Upper lobe of left lung (tissue), 6 donors: ENCODE measurements at regions not wholly inside any gene's neighbourhood (a gene's known extent, or its start where the extent isn't known, plus 50 kb on each side); places are given as distances from the start of the nearest gene placed in this dataset.

Experiments
- ATAC-seq, 2 donors: fragments of 200-7000 bp; cut with Tn5 transposase; one replicate each; pipeline ENCODE4 v1.9.1; 2022; ENCODE audit warnings: mild to moderate bottlenecking in 2 of 2, moderate library complexity in 2 of 2; ENCODE audit not compliant: low FRiP score in 2 of 2
- DNase-seq, 2 donors: peaks; one replicate each; pipeline ENCODE4 v3.0.0-alpha.2; 2019 to 2020
- H3K27ac ChIP-seq, 4 donors: fragments of 200-600 bp; sonication (generic); one replicate each; pipeline ENCODE4 v1.5.1; 2016 to 2019
- H3K27me3 ChIP-seq, 4 donors: fragments of 200-600 bp; sonication (generic); one replicate each; pipeline ENCODE4 v1.5.1; 2017 to 2019
- H3K36me3 ChIP-seq, 4 donors: fragments of 200-600 bp; sonication (generic); one replicate each; pipeline ENCODE4 v1.5.1; 2016 to 2019
- H3K4me1 ChIP-seq, 4 donors: fragments of 200-600 bp; sonication (generic); one replicate each; pipeline ENCODE4 v1.5.1; 2018 to 2019
- H3K4me3 ChIP-seq, 4 donors: fragments of 200-600 bp; sonication (generic); one replicate each; pipeline ENCODE4 v1.5.1; 2017 to 2019; ENCODE audit warnings: mild to moderate bottlenecking in 2 of 4, moderate library complexity in 1 of 4
- H3K9me3 ChIP-seq, 4 donors: fragments of 200-600 bp; sonication (generic); one replicate each; pipeline ENCODE4 v1.5.1; 2018 to 2019
- CTCF ChIP-seq, 6 experiments: fragments of 450-650 bp in 4 of 6; fragments of 200-600 bp in 2 of 6; sonication (generic) in 2 of 6; IDR thresholded peaks; one replicate each; pipeline ENCODE4 v1.5.1; 2016 to 2019; ENCODE audit warnings: antibody characterized with exemption in 6 of 6
- EP300 ChIP-seq, 4 donors: sonication (generic); formaldehyde crosslinking; IDR thresholded peaks; one replicate each; pipeline ENCODE4 v1.5.1; 2017; ENCODE audit warnings: antibody characterized with exemption in 4 of 4, control low read depth in 2 of 4
- POLR2A ChIP-seq, 4 donors: fragments of 450-650 bp; IDR thresholded peaks; one replicate each; pipeline ENCODE4 v1.5.1; 2016 to 2017; ENCODE audit warnings: antibody characterized with exemption in 4 of 4, mild to moderate bottlenecking in 2 of 4
- POLR2AphosphoS5 ChIP-seq, 2 donors: sonication (generic); formaldehyde crosslinking; IDR thresholded peaks; one replicate each; pipeline ENCODE4 v1.5.1; 2017; ENCODE audit warnings: antibody characterized with exemption in 2 of 2
- WGBS, 2 donors: methylation state at CpG; one replicate each; pipeline ENCODE4 v1.1.5; 2017 to 2018; 5-methylcytosine and 5-hydroxymethylcytosine counted together
- donor health status: DM: no; HTN: no; CAD: no; lungs with moderate emphysema.
- donor health status: DM: no; HTN: yes; CAD: no; lungs with severe emphysema.

GRCh38 chr1:185446131-185446530, 129.1 kb upstream of the IVNS1ABP start:
- DNase-seq, result no peak
- H3K9me3 ChIP-seq, result no peaks in the 10 kb centered on the region

GRCh38 chr1:185445594-185445993, 128.6 kb upstream of the IVNS1ABP start:
- Histone ChIP-seq H3K4me3 (no peak overlapping the region), H3K27me3 (no peaks in the 10 kb centered on the region), H3K4me1 (peaks cover 0 to 4% (median 0%) of the 10 kb centered on the region in 4 donors), H3K36me3 (no peaks in the 10 kb centered on the region), H3K27ac (no peak overlapping the region), H3K9me3 (no peaks in the 10 kb centered on the region)
- 86 to 88% methylated on average over 2 of the region's 2 CpGs for WGBS, 2 donors
- no peak for TF ChIP-seq POLR2AphosphoS5 (IDR thresholded peaks at IDR 0.05)
- no peak for TF ChIP-seq CTCF (IDR thresholded peaks at IDR 0.05)
- no peak for TF ChIP-seq EP300 (IDR thresholded peaks at IDR 0.05)
- DNase-seq, result no peak
- no peak for ATAC-seq

More at GRCh38 chr1:185446131-185446530, 129.1 kb upstream of the IVNS1ABP start:
- no peak for ATAC-seq
- no peak for TF ChIP-seq CTCF (IDR thresholded peaks at IDR 0.05)
- no peak for TF ChIP-seq POLR2A (IDR thresholded peaks at IDR 0.05)
- no peak for TF ChIP-seq POLR2AphosphoS5 (IDR thresholded peaks at IDR 0.05)
- no peak for TF ChIP-seq EP300 (IDR thresholded peaks at IDR 0.05)
- H3K27me3 ChIP-seq, result no peaks in the 10 kb centered on the region
- H3K4me1 ChIP-seq, result peaks cover 0 to 3% (median 0%) of the 10 kb centered on the region in 4 donors
- H3K27ac ChIP-seq, result no peak overlapping the region
- H3K36me3 ChIP-seq, result no peaks in the 10 kb centered on the region
- no peak overlapping the region for H3K4me3 ChIP-seq

- Histone ChIP-seq H3K36me3 (no peaks in the 10 kb centered on the region), H3K27ac (no peak overlapping the region), H3K27me3 (no peaks in the 10 kb centered on the region), H3K9me3 (no peaks in the 10 kb centered on the region), H3K4me1 (peaks cover 0 to 6% (median 2%) of the 10 kb centered on the region in 4 donors), H3K4me3 (no peak overlapping the region)
- TF ChIP-seq CTCF (IDR thresholded peaks at IDR 0.05) (no peak), POLR2AphosphoS5 (IDR thresholded peaks at IDR 0.05) (no peak)
- 86 to 91% methylated on average over 7 to 8 of the region's 8 CpGs for WGBS, 2 donors
- no peak for ATAC-seq
- no peak for DNase-seq
These were observed 127.6 kb upstream of the IVNS1ABP start for GRCh38 chr1:185444676-185445075.

- WGBS, 2 donors, result 85% methylated on average over 2 of the region's 2 CpGs
- Histone ChIP-seq H3K27me3 (no peaks in the 10 kb centered on the region), H3K9me3 (no peaks in the 10 kb centered on the region), H3K4me3 (no peak overlapping the region), H3K27ac (no peak overlapping the region), H3K36me3 (no peaks in the 10 kb centered on the region), H3K4me1 (peaks cover 0 to 10% (median 2%) of the 10 kb centered on the region in 4 donors)
- DNase-seq (no peak), ATAC-seq (no peak)
- no peak for TF ChIP-seq CTCF (IDR thresholded peaks at IDR 0.05)
- no peak for TF ChIP-seq POLR2AphosphoS5 (IDR thresholded peaks at IDR 0.05)
- TF ChIP-seq EP300 (IDR thresholded peaks at IDR 0.05), result no peak
- TF ChIP-seq POLR2A (IDR thresholded peaks at IDR 0.05), result no peak
These were observed 125.0 kb upstream of the IVNS1ABP start for GRCh38 chr1:185442050-185442449.

- Histone ChIP-seq H3K4me3 (no peak overlapping the region), H3K4me1 (peaks cover 0 to 10% (median 2%) of the 10 kb centered on the region in 4 donors), H3K9me3 (no peaks in the 10 kb centered on the region), H3K36me3 (no peaks in the 10 kb centered on the region), H3K27ac (no peak overlapping the region), H3K27me3 (no peaks in the 10 kb centered on the region)
- TF ChIP-seq CTCF (IDR thresholded peaks at IDR 0.05) (no peak), POLR2AphosphoS5 (IDR thresholded peaks at IDR 0.05) (no peak), EP300 (IDR thresholded peaks at IDR 0.05) (no peak), POLR2A (IDR thresholded peaks at IDR 0.05) (no peak)
- ATAC-seq (peak in 1 of 2 donors; percentile 24), DNase-seq (no peak)
- WGBS, 2 donors, result 37 to 57% methylated on average over 3 of the region's 3 CpGs
These were observed 124.6 kb upstream of the IVNS1ABP start for GRCh38 chr1:185441605-185442004.
